GM18511 (cell line): ENCODE measurements at regions not wholly inside any gene's neighbourhood (a gene's known extent, or its start where the extent isn't known, plus 50 kb on each side); places are given as distances from the start of the nearest gene placed in this dataset.

Experiments used
- ATAC-seq: cut with Tn5 transposase; IDR thresholded peaks from one replicate; pipeline ENCODE4 v1.9.1; 2021; ENCODE audit warnings: mild to moderate bottlenecking, moderate library complexity; ENCODE audit not compliant: unreplicated experiment

- no peak for ATAC-seq
These were observed 721.1 kb downstream of the QKI start for GRCh38 chr6:164135511-164136132.

- ATAC-seq, result no peak
These were observed 718.6 kb downstream of the QKI start for GRCh38 chr6:164133095-164133494.

- ATAC-seq, result no peak
These were observed 716.1 kb downstream of the QKI start for GRCh38 chr6:164130585-164130984.

- ATAC-seq, result no peak
These were observed 715.6 kb downstream of the QKI start for GRCh38 chr6:164130151-164130550.

GRCh38 chr6:164129218-164129617 is 714.7 kb downstream of the QKI start:
- ATAC-seq, result no peak

GRCh38 chr6:164128101-164128500 is 713.6 kb downstream of the QKI start:
- ATAC-seq, result no peak

GRCh38 chr6:164124986-164125385 is 710.5 kb downstream of the QKI start:
- no peak for ATAC-seq

GRCh38 chr6:164124473-164124872 is 710.0 kb downstream of the QKI start:
- no peak for ATAC-seq

- ATAC-seq, result no peak
These were observed 707.6 kb downstream of the QKI start for GRCh38 chr6:164122109-164122508.

- peak; percentile 70 for ATAC-seq
These were observed 707.0 kb downstream of the QKI start for GRCh38 chr6:164121527-164121926.

- no peak for ATAC-seq
These were observed 700.1 kb downstream of the QKI start for GRCh38 chr6:164114651-164115050.

- ATAC-seq, result no peak
These were observed 699.5 kb downstream of the QKI start for GRCh38 chr6:164114051-164114450.

- ATAC-seq, result no peak
These were observed 699.1 kb downstream of the QKI start for GRCh38 chr6:164113637-164114036.

- no peak for ATAC-seq
These were observed 695.2 kb downstream of the QKI start for GRCh38 chr6:164109770-164110140.

GRCh38 chr6:164108869-164109769 is 694.6 kb downstream of the QKI start:
- no peak for ATAC-seq

GRCh38 chr6:164108092-164108491 is 693.6 kb downstream of the QKI start:
- no peak for ATAC-seq

- no peak for ATAC-seq
These were observed 692.9 kb downstream of the QKI start for GRCh38 chr6:164107297-164107995.

GRCh38 chr6:164106345-164106769 is 691.8 kb downstream of the QKI start:
- ATAC-seq, result no peak

GRCh38 chr6:164105705-164106104 is 691.2 kb downstream of the QKI start:
- no peak for ATAC-seq

GRCh38 chr6:164104432-164104831 is 689.9 kb downstream of the QKI start:
- ATAC-seq, result no peak

- ATAC-seq, result no peak
These were observed 688.2 kb downstream of the QKI start for GRCh38 chr6:164102693-164103092.

- no peak for ATAC-seq
These were observed 687.3 kb downstream of the QKI start for GRCh38 chr6:164101859-164102258.
